ENCODE measurements at regions not wholly inside any gene's neighbourhood (a gene's known extent, or its start where the extent isn't known, plus 50 kb on each side); places are given as distances from the start of the nearest gene placed in this dataset.
A peak's percentile ranks its signal among the peaks of the same experiment; 100 is the strongest.

GRCh38 chr2:152890736-152891135 lies 172.3 kb downstream of the ARL6IP6 start:
- Histone ChIP-seq H3K4me1 (no peaks in the 10 kb centered on the region), H3K27ac (no peak overlapping the region), H3K9me3 (no peaks in the 10 kb centered on the region), H3K27me3 (ENCODE audit: low read depth) (no peaks in the 10 kb centered on the region), H3K36me3 (no peaks in the 10 kb centered on the region), H3K4me3 (no peak overlapping the region)
- TF ChIP-seq CTCF (IDR thresholded peaks at IDR 0.05), result no peak
- DNase-seq (no peak), ATAC-seq (no peak)
- intact Hi-C loops (cut with DNase I), result no loop called here

- intact Hi-C loops (cut with DNase I), result no loop called here
- Histone ChIP-seq H3K27ac (no peak overlapping the region), H3K36me3 (no peaks in the 10 kb centered on the region), H3K9me3 (no peaks in the 10 kb centered on the region), H3K27me3 (ENCODE audit: low read depth) (no peaks in the 10 kb centered on the region), H3K4me3 (no peak overlapping the region), H3K4me1 (no peaks in the 10 kb centered on the region)
- ATAC-seq (no peak), DNase-seq (no peak)
- TF ChIP-seq CTCF (IDR thresholded peaks at IDR 0.05), result no peak
Observed at GRCh38 chr2:152883951-152884487, 165.6 kb downstream of the ARL6IP6 start.

GRCh38 chr2:152881527-152881926 lies 163.1 kb downstream of the ARL6IP6 start:
- H3K27ac ChIP-seq, result no peak overlapping the region
- ATAC-seq, result no peak
- H3K27me3 ChIP-seq (ENCODE audit: low read depth), result no peaks in the 10 kb centered on the region
- H3K4me1 ChIP-seq, result no peaks in the 10 kb centered on the region
- no peaks in the 10 kb centered on the region for H3K36me3 ChIP-seq
- no peak overlapping the region for H3K4me3 ChIP-seq
- no peaks in the 10 kb centered on the region for H3K9me3 ChIP-seq
- no peak for TF ChIP-seq CTCF (IDR thresholded peaks at IDR 0.05)
- intact Hi-C loops (cut with DNase I), result no loop called here
- no peak for DNase-seq

GRCh38 chr2:152879275-152879674 lies 160.9 kb downstream of the ARL6IP6 start:
- no peaks in the 10 kb centered on the region for H3K36me3 ChIP-seq
- ATAC-seq (no peak), DNase-seq (no peak)
- intact Hi-C loops (cut with DNase I), result no loop called here
- no peak for TF ChIP-seq CTCF (IDR thresholded peaks at IDR 0.05)
- no peak overlapping the region for H3K27ac ChIP-seq
- no peak overlapping the region for H3K4me3 ChIP-seq
- H3K27me3 ChIP-seq (ENCODE audit: low read depth), result no peaks in the 10 kb centered on the region
- no peaks in the 10 kb centered on the region for H3K4me1 ChIP-seq
- H3K9me3 ChIP-seq, result no peaks in the 10 kb centered on the region

- H3K27me3 ChIP-seq (ENCODE audit: low read depth), result no peaks in the 10 kb centered on the region
- DNase-seq, result no peak
- intact Hi-C loops (cut with DNase I), result no loop called here
- H3K4me3 ChIP-seq, result no peak overlapping the region
- no peaks in the 10 kb centered on the region for H3K9me3 ChIP-seq
- H3K27ac ChIP-seq, result no peak overlapping the region
- H3K4me1 ChIP-seq, result no peaks in the 10 kb centered on the region
- ATAC-seq, result peak; percentile 57 to 59
- TF ChIP-seq CTCF (IDR thresholded peaks at IDR 0.05), result no peak
- no peaks in the 10 kb centered on the region for H3K36me3 ChIP-seq
Observed at GRCh38 chr2:152875701-152876695, 157.6 kb downstream of the ARL6IP6 start.
